DND-41 (cell line): ENCODE measurements at regions not wholly inside any gene's neighbourhood (a gene's known extent, or its start where the extent isn't known, plus 50 kb on each side); places are given as distances from the start of the nearest gene placed in this dataset.

Experiments used
- ATAC-seq: fragments of 200-7000 bp; cut with Tn5 transposase; 3 replicates; pipeline ENCODE4 v1.9.1; 2021; ENCODE audit warnings: low read depth; ENCODE audit not compliant: insufficient read depth
- DNase-seq: peaks from one replicate; pipeline ENCODE4 v3.0.0-alpha.2; 2020
- H2AFZ ChIP-seq: 2 replicates; pipeline ENCODE4 v1.6.0; 2012; ENCODE audit warnings: low read depth, low read length
- H3K27ac ChIP-seq: 2 replicates; pipeline ENCODE4 v1.5.1; 2012; ENCODE audit warnings: low read length, inconsistent platforms
- H3K27me3 ChIP-seq: fragments of 200-600 bp; sonication (generic); 2 replicates; pipeline ENCODE4 v1.6.0; 2012; ENCODE audit warnings: low read length, mild to moderate bottlenecking, inconsistent platforms; ENCODE audit not compliant: insufficient read depth, poor library complexity
- H3K36me3 ChIP-seq: 2 replicates; pipeline ENCODE4 v1.5.1; 2012; ENCODE audit warnings: low read length, inconsistent platforms; ENCODE audit not compliant: insufficient read depth
- H3K4me1 ChIP-seq: 2 replicates; pipeline ENCODE4 v1.5.1; 2012; ENCODE audit warnings: mild to moderate bottlenecking, low read length; ENCODE audit not compliant: insufficient read depth
- H3K4me2 ChIP-seq: 2 replicates; pipeline ENCODE4 v1.6.0; 2012; ENCODE audit warnings: mild to moderate bottlenecking, moderate library complexity, low read length, inconsistent platforms; ENCODE audit not compliant: insufficient read depth
- H3K4me3 ChIP-seq, 2 experiments: fragments of 200-600 bp in 1 of 2; shearing (Covaris generic) in 1 of 2; 2 replicates each; pipeline ENCODE4 v1.5.1; 2012 to 2016; ENCODE audit warnings: inconsistent platforms in 2 of 2, low read length in 2 of 2, mild to moderate bottlenecking in 2 of 2, low read depth in 1 of 2, moderate library complexity in 1 of 2
- H3K79me2 ChIP-seq: 2 replicates; pipeline ENCODE4 v1.6.0; 2012; ENCODE audit warnings: low read length, inconsistent platforms; ENCODE audit not compliant: insufficient read depth
- H3K9ac ChIP-seq: 2 replicates; pipeline ENCODE4 v1.6.0; 2012; ENCODE audit warnings: low read depth, mild to moderate bottlenecking, inconsistent platforms, low read length, moderate library complexity
- H3K9me3 ChIP-seq: 2 replicates; pipeline ENCODE4 v1.5.1; 2012; ENCODE audit warnings: low read length, moderate library complexity, mild to moderate bottlenecking, inconsistent platforms; ENCODE audit not compliant: insufficient read depth, severe bottlenecking
- H4K20me1 ChIP-seq: 2 replicates; pipeline ENCODE4 v1.6.0; 2012; ENCODE audit warnings: low read length; ENCODE audit not compliant: insufficient read depth
- EZH2 ChIP-seq: IDR thresholded peaks from 3 replicates; pipeline ENCODE4 v1.6.1; 2012; ENCODE audit warnings: borderline replicate concordance, low read depth, mild to moderate bottlenecking, moderate library complexity, low read length, inconsistent platforms; ENCODE audit not compliant: severe bottlenecking
- TF ChIP-seq, protein P1 (sequence below): IDR thresholded peaks from 2 replicates; pipeline ENCODE4 v1.5.1; 2012; ENCODE audit warnings: borderline replicate concordance, low read length, moderate library complexity, mild to moderate bottlenecking; ENCODE audit not compliant: poor library complexity, severe bottlenecking; ENCODE audit errors: extremely low read depth

DNA sequence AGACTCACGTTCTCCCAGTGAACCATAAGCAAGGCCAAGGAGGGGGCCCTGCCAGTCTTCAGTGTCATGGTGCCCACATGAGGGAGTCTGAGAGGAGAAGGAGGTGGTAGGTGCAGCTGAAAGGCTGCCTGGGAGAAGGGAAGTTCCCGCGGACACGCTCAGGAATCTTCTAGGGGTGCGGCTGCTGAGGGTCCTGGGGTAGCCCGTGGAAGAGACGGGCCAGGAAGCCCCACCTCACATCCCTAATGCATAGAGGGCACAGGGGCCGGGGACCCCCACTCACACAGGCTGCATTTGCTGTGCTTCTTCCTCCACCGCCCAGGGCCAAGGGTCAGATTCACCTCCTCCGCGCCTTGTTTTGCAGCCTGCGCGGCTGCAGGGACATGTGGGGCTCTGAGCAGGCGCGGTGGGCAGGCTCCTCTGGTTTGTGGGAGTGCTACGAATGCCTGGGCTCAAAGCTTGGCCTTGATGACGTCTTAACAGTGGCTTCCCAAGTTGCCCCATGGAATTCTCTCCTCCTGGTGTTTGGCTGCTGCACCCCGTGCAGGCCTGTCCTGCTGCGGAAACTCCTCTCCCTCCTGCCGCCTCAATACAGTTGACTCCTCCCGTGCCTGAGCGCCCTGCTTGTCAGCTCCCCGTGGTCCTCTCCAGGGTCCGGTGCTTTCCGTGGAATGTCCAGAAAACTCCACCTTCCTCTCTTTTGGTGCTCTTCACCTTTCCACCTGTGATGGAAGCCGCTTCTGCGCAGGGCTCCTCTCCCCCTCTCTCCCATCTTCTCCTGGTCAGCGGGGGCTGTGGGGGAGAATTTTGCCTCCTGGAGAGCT lies 95.7 kb downstream of the VAPA start:
- TF ChIP-seq EZH2 = no peak
- TF ChIP-seq, protein P1, sequence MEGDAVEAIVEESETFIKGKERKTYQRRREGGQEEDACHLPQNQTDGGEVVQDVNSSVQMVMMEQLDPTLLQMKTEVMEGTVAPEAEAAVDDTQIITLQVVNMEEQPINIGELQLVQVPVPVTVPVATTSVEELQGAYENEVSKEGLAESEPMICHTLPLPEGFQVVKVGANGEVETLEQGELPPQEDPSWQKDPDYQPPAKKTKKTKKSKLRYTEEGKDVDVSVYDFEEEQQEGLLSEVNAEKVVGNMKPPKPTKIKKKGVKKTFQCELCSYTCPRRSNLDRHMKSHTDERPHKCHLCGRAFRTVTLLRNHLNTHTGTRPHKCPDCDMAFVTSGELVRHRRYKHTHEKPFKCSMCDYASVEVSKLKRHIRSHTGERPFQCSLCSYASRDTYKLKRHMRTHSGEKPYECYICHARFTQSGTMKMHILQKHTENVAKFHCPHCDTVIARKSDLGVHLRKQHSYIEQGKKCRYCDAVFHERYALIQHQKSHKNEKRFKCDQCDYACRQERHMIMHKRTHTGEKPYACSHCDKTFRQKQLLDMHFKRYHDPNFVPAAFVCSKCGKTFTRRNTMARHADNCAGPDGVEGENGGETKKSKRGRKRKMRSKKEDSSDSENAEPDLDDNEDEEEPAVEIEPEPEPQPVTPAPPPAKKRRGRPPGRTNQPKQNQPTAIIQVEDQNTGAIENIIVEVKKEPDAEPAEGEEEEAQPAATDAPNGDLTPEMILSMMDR = no peak
- H3K9me3 ChIP-seq = no peaks in the 10 kb centered on the region
- H3K4me1 ChIP-seq = peaks cover 10% of the 10 kb centered on the region
- H2AFZ ChIP-seq = no peak overlapping the region
- DNase-seq (no peak), ATAC-seq (no peak)
- H3K79me2 ChIP-seq = no peaks in the 10 kb centered on the region
- no peak overlapping the region for H3K4me3 ChIP-seq
- H3K4me2 ChIP-seq = no peak overlapping the region
- H3K27me3 ChIP-seq = no peaks in the 10 kb centered on the region
- no peak overlapping the region for H3K27ac ChIP-seq
- H3K36me3 ChIP-seq = no peaks in the 10 kb centered on the region
- H3K9ac ChIP-seq = no peak overlapping the region
- H4K20me1 ChIP-seq = no peaks in the 10 kb centered on the region

DNA sequence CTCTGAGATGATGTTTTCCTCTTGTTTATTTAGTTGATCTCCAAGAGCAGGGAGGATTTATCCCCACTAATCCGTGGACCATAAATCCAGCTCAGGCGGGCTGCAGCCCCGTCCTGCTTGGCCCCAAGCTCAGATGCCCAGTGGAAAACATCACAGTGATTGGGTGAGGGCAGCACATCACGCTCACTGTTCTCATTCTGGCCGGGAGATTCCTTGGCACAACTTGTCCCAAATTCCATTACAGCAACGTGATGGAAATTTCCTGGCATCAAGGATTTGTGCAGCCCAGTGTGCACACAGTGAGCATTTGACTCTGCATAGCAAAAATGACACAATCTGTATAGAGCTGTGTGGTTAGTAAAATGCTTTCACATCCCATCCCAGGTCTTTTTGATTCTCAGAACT lies 96.8 kb downstream of the VAPA start:
- Histone ChIP-seq H3K36me3 (no peaks in the 10 kb centered on the region), H4K20me1 (no peaks in the 10 kb centered on the region), H3K9ac (no peak overlapping the region), H2AFZ (no peak overlapping the region), H3K79me2 (no peaks in the 10 kb centered on the region), H3K4me1 (peaks cover 18% of the 10 kb centered on the region), H3K27me3 (no peaks in the 10 kb centered on the region), H3K9me3 (no peaks in the 10 kb centered on the region), H3K4me2 (no peak overlapping the region), H3K27ac (no peak overlapping the region), H3K4me3 (no peak overlapping the region)
- ATAC-seq (no peak), DNase-seq (no peak)
- TF ChIP-seq, protein P1 = no peak
- no peak for TF ChIP-seq EZH2

DNA sequence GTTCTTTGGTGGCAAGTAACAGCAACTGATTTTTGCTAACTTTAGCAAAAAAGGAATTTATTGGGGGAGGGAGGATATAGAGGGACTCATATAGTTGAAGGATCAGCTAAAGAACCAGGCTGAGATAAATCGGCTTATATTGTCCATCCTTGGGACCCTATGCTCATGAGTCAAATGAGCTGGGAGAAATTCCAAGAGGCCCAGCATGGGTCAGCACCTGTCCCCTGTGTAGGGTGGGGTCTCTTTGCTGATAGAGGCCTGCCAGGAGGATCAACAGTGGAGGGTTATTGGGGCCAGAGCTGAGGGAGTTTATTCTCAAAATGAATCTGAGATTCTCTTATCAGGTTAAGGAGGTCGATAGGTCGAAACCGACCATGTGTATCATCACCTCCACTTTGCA lies 97.2 kb downstream of the VAPA start:
- H3K4me1 ChIP-seq = peaks cover 23% of the 10 kb centered on the region
- no peak overlapping the region for H3K9ac ChIP-seq
- H4K20me1 ChIP-seq = no peaks in the 10 kb centered on the region
- H3K36me3 ChIP-seq = no peaks in the 10 kb centered on the region
- no peak overlapping the region for H3K4me2 ChIP-seq
- no peak overlapping the region for H2AFZ ChIP-seq
- H3K27me3 ChIP-seq = no peaks in the 10 kb centered on the region
- DNase-seq = no peak
- H3K27ac ChIP-seq = no peak overlapping the region
- no peak for ATAC-seq
- no peak overlapping the region for H3K4me3 ChIP-seq
- H3K9me3 ChIP-seq = no peaks in the 10 kb centered on the region
- TF ChIP-seq, protein P1 = no peak
- TF ChIP-seq EZH2 = no peak
- H3K79me2 ChIP-seq = no peaks in the 10 kb centered on the region
